WTC11 (cell line): ENCODE measurements at regions not wholly inside any gene's neighbourhood (a gene's known extent, or its start where the extent isn't known, plus 50 kb on each side); places are given as distances from the start of the nearest gene placed in this dataset.

Experiments
- ATAC-seq: fragments of 200-7000 bp; cut with Tn5 transposase; 2 replicates; pipeline ENCODE4 v1.10.0; 2021; ENCODE audit warnings: mild to moderate bottlenecking, moderate library complexity
- CTCF ChIA-PET: fragments of 300-600 bp; sonication (Branson Sonifier 250); formaldehyde crosslinking; loops from one replicate; lab custom pipeline; 2021; ENCODE audit warnings: antibody characterized with exemption; lab: Charles Lee
- POLR2A ChIA-PET: fragments of 350-600 bp; sonication (Branson Sonifier 250); formaldehyde crosslinking; loops from one replicate; lab custom pipeline; 2021; ENCODE audit warnings: antibody characterized with exemption; lab: Charles Lee
- DNase-seq: peaks from one replicate; pipeline ENCODE4 v3.0.0; 2021; ENCODE audit warnings: low spot score
- H3K27ac Mint-ChIP-seq: 2 replicates; pipeline ENCODE4 v1.8.0; 2021; ENCODE audit warnings: mixed read lengths
- H3K27me3 Mint-ChIP-seq: 2 replicates; pipeline ENCODE4 v1.8.0; 2021; ENCODE audit warnings: low read depth, mild to moderate bottlenecking, moderate library complexity, mixed read lengths
- H3K36me3 Mint-ChIP-seq: 2 replicates; pipeline ENCODE4 v1.8.0; 2021; ENCODE audit warnings: mixed read lengths
- H3K4me1 Mint-ChIP-seq: 2 replicates; pipeline ENCODE4 v1.8.0; 2022; ENCODE audit warnings: mixed read lengths
- H3K4me3 Mint-ChIP-seq: 2 replicates; pipeline ENCODE4 v1.8.0; 2021; ENCODE audit warnings: mild to moderate bottlenecking, moderate library complexity, mixed read lengths
- H3K9me3 Mint-ChIP-seq: 2 replicates; pipeline ENCODE4 v1.8.0; 2021; ENCODE audit warnings: mixed read lengths
- AFF4 ChIP-seq: sonication (generic); formaldehyde crosslinking; IDR thresholded peaks from 2 replicates; pipeline ENCODE4 v1.8.1; 2023; ENCODE audit warnings: mild to moderate bottlenecking, missing genetic modification reagents, borderline replicate concordance
- ARID4B ChIP-seq: sonication (generic); formaldehyde crosslinking; IDR thresholded peaks from 2 replicates; pipeline ENCODE4 v1.8.0; 2023; ENCODE audit warnings: missing genetic modification reagents, mild to moderate bottlenecking, borderline replicate concordance
- GABPB1 ChIP-seq: sonication (generic); formaldehyde crosslinking; IDR thresholded peaks from 2 replicates; pipeline ENCODE4 v1.8.1; 2023; ENCODE audit warnings: mild to moderate bottlenecking, missing genetic modification reagents
- JAZF1 ChIP-seq: fragments of 250-450 bp; sonication (Bioruptor Pico); IDR thresholded peaks from 2 replicates; pipeline ENCODE4 v1.9.0; 2021; ENCODE audit warnings: moderate library complexity, mild to moderate bottlenecking, inconsistent platforms
- MXD4 ChIP-seq: fragments of 250-450 bp; sonication (Bioruptor Pico); IDR thresholded peaks from 2 replicates; pipeline ENCODE4 v1.8.0; 2021; ENCODE audit warnings: mild to moderate bottlenecking, moderate library complexity, borderline replicate concordance
- NFATC4 ChIP-seq: fragments of 250-450 bp; sonication (Bioruptor Pico); IDR thresholded peaks from 2 replicates; pipeline ENCODE4 v1.9.0; 2021; ENCODE audit warnings: mild to moderate bottlenecking
- PRRX2 ChIP-seq: fragments of 250-450 bp; sonication (Bioruptor Pico); IDR thresholded peaks from 2 replicates; pipeline ENCODE4 v1.8.0; 2021; ENCODE audit warnings: mild to moderate bottlenecking
- RELA ChIP-seq: sonication (generic); formaldehyde crosslinking; IDR thresholded peaks from 2 replicates; pipeline ENCODE4 v1.8.1; 2022; ENCODE audit warnings: missing genetic modification reagents, mild to moderate bottlenecking, borderline replicate concordance
- SOX15 ChIP-seq: fragments of 250-450 bp; sonication (Bioruptor Pico); IDR thresholded peaks from 2 replicates; pipeline ENCODE4 v1.9.0; 2021; ENCODE audit warnings: mild to moderate bottlenecking
- STAT6 ChIP-seq: sonication (generic); formaldehyde crosslinking; conservative IDR thresholded peaks from 2 replicates; pipeline ENCODE4 v1.8.1; 2023; ENCODE audit warnings: mild to moderate bottlenecking, low read depth, missing genetic modification reagents, moderate library complexity
- USF2 ChIP-seq: sonication (generic); formaldehyde crosslinking; IDR thresholded peaks from 2 replicates; pipeline ENCODE4 v1.8.1; 2023; ENCODE audit warnings: mild to moderate bottlenecking, missing genetic modification reagents, moderate library complexity
- ZNF232 ChIP-seq: sonication (generic); formaldehyde crosslinking; IDR thresholded peaks from 2 replicates; pipeline ENCODE4 v1.8.0; 2022; ENCODE audit warnings: mild to moderate bottlenecking, missing genetic modification reagents
- ZNF317 ChIP-seq: sonication (generic); formaldehyde crosslinking; IDR thresholded peaks from 2 replicates; pipeline ENCODE4 v1.8.1; 2023; ENCODE audit warnings: low read depth, mild to moderate bottlenecking, moderate library complexity, missing genetic modification reagents, borderline replicate concordance
- TF ChIP-seq, protein P1 (sequence below): sonication (generic); formaldehyde crosslinking; IDR thresholded peaks from 2 replicates; pipeline ENCODE4 v1.8.1; 2023; ENCODE audit warnings: mild to moderate bottlenecking, missing genetic modification reagents, moderate library complexity
- TF ChIP-seq, protein P2 (sequence below): sonication (generic); formaldehyde crosslinking; IDR thresholded peaks from 2 replicates; pipeline ENCODE4 v1.8.0; 2023; ENCODE audit warnings: mild to moderate bottlenecking, missing genetic modification reagents
- TF ChIP-seq, protein P3 (sequence below): fragments of 250-450 bp; sonication (Bioruptor Pico); conservative IDR thresholded peaks from 2 replicates; pipeline ENCODE4 v1.9.0; 2021; ENCODE audit warnings: mild to moderate bottlenecking

- TF ChIP-seq ARID4B (CRISPR knock-in tag) (no peak), ZNF232 (no peak), NFATC4 (CRISPR knock-in tag) (no peak), PRRX2 (no peak)
- TF ChIP-seq, protein P1, sequence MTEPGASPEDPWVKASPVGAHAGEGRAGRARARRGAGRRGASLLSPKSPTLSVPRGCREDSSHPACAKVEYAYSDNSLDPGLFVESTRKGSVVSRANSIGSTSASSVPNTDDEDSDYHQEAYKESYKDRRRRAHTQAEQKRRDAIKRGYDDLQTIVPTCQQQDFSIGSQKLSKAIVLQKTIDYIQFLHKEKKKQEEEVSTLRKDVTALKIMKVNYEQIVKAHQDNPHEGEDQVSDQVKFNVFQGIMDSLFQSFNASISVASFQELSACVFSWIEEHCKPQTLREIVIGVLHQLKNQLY (CRISPR knock-in tag), result no peak
These were observed 132.9 kb downstream of the SYF2 start (continued) for GRCh38 chr1:25099343-25099951.

- no peak overlapping the region for H3K27ac Mint-ChIP-seq
- CTCF ChIA-PET, result interaction anchor here (0.8 to 2.3 kb wide), 11 partner anchors 19 to 201 kb away, joined by 3 to 8 read pairs (median 3); no protein-coding TSS in a partner anchor
- TF ChIP-seq, protein P2, sequence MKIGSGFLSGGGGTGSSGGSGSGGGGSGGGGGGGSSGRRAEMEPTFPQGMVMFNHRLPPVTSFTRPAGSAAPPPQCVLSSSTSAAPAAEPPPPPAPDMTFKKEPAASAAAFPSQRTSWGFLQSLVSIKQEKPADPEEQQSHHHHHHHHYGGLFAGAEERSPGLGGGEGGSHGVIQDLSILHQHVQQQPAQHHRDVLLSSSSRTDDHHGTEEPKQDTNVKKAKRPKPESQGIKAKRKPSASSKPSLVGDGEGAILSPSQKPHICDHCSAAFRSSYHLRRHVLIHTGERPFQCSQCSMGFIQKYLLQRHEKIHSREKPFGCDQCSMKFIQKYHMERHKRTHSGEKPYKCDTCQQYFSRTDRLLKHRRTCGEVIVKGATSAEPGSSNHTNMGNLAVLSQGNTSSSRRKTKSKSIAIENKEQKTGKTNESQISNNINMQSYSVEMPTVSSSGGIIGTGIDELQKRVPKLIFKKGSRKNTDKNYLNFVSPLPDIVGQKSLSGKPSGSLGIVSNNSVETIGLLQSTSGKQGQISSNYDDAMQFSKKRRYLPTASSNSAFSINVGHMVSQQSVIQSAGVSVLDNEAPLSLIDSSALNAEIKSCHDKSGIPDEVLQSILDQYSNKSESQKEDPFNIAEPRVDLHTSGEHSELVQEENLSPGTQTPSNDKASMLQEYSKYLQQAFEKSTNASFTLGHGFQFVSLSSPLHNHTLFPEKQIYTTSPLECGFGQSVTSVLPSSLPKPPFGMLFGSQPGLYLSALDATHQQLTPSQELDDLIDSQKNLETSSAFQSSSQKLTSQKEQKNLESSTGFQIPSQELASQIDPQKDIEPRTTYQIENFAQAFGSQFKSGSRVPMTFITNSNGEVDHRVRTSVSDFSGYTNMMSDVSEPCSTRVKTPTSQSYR (CRISPR knock-in tag), result no peak
- TF ChIP-seq JAZF1 (CRISPR knock-in tag) (no peak), USF2 (no peak), GABPB1 (CRISPR knock-in tag) (no peak), ZNF317 (CRISPR knock-in tag) (no peak), RELA (CRISPR knock-in tag) (no peak), SOX15 (CRISPR knock-in tag) (no peak), MXD4 (CRISPR knock-in tag) (no peak), AFF4 (CRISPR knock-in tag) (no peak), STAT6 (CRISPR knock-in tag) (no peak)
- TF ChIP-seq, protein P3, sequence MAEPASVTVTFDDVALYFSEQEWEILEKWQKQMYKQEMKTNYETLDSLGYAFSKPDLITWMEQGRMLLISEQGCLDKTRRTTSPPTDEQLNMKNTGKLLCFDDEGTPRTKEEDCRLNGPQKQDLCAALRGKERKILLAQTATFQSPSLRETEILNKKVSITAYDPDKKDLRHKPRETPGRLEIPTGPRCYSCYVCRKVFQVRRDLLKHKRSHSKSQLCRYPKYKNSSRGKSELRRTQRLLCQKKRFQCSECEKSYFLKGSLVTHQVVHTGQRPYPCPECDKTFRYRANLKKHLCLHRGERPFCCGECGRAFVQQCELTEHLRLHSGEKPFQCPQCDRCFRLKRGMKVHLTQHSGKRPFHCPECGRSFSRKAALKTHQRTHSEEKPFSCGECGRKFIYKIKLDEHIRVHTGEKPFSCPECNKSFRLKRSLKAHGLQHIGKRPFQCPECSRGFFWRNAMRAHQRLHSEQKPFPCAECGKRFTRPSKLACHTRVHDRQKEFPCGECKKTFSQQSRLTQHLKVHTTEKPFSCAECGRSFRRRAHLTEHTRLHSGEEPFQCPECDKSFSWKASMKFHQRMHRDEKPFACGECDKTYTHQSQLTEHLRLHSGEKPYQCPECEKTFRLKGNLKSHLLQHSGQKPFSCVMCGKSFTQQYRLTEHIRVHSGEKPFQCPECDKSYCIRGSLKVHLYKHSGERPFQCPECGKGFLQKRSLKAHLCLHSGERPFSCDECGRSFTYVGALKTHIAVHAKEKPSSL (CRISPR knock-in tag), result no peak
These were observed 133.6 kb downstream of the SYF2 start for GRCh38 chr1:25098717-25099116.

More at GRCh38 chr1:25098717-25099116, 133.6 kb downstream of the SYF2 start:
- Mint-ChIP-seq H3K9me3 (peaks cover 17% of the 10 kb centered on the region), H3K36me3 (no peaks in the 10 kb centered on the region), H3K4me1 (peaks cover 12% of the 10 kb centered on the region), H3K4me3 (no peak overlapping the region), H3K27me3 (no peaks in the 10 kb centered on the region; the same call in 1 of the 2 replicates)
- DNase-seq (no peak), ATAC-seq (no peak)
- POLR2A ChIA-PET, result no interaction called here
